GM13976 (cell line): ENCODE measurements at regions not wholly inside any gene's neighbourhood (a gene's known extent, or its start where the extent isn't known, plus 50 kb on each side); places are given as distances from the start of the nearest gene placed in this dataset.
"Not testable (repeated sequence)": the region's sequence is repeated elsewhere in the genome, so short reads cannot be mapped to it uniquely, and the experiment has no call there.

ENCODE experiments used
- DNase-seq: peaks from one replicate; pipeline ENCODE4 v3.0.0; 2012; ENCODE audit warnings: low spot score
- in situ Hi-C: fragments of 300-500 bp; cut with MboI; formaldehyde crosslinking; loops from one replicate; pipeline ENCODE4 v1.12.0; 2022; ENCODE audit warnings: low sequenced_read_pairs, mixed read lengths, inconsistent platforms; ENCODE audit not compliant: unreplicated experiment
- TF ChIP-seq, protein P1 (sequence below): IDR thresholded peaks from 2 replicates; pipeline ENCODE4 v1.5.1; 2012; ENCODE audit warnings: borderline replicate concordance, mild to moderate bottlenecking; ENCODE audit not compliant: insufficient read depth; ENCODE audit errors: extremely low read depth, missing control alignments, control extremely low read depth

GRCh38 chr7:26424319-26424718 is 132.7 kb downstream of the SNX10 start:
- in situ Hi-C loops, result not testable (repeated sequence)

GRCh38 chr7:26425655-26426054 is 134.0 kb downstream of the SNX10 start:
- in situ Hi-C loops, result no loop called here
- DNase-seq, result no peak
- TF ChIP-seq, protein P1, sequence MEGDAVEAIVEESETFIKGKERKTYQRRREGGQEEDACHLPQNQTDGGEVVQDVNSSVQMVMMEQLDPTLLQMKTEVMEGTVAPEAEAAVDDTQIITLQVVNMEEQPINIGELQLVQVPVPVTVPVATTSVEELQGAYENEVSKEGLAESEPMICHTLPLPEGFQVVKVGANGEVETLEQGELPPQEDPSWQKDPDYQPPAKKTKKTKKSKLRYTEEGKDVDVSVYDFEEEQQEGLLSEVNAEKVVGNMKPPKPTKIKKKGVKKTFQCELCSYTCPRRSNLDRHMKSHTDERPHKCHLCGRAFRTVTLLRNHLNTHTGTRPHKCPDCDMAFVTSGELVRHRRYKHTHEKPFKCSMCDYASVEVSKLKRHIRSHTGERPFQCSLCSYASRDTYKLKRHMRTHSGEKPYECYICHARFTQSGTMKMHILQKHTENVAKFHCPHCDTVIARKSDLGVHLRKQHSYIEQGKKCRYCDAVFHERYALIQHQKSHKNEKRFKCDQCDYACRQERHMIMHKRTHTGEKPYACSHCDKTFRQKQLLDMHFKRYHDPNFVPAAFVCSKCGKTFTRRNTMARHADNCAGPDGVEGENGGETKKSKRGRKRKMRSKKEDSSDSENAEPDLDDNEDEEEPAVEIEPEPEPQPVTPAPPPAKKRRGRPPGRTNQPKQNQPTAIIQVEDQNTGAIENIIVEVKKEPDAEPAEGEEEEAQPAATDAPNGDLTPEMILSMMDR, result no peak

More at GRCh38 chr7:26424319-26424718, 132.7 kb downstream of the SNX10 start:
- not testable (repeated sequence) for DNase-seq

DNA sequence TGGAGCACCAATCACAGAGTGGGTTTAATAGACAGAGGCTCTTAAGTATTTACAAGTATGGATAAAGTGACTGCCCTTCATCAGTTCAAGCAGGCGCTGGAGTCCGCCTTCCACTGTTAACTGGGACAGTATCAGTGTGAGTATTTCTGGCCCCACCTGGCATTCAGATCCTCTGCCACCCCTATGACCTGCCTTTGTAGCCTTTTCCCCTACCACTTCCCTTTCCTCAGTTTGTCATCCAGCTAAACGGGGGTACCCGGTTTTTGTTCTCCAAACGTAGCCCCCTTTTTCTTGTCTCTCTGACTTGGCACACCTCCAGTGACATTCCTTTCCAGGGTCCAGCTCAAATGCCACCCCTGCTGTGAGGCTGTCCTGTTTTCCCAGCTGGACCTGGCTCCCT is 134.4 kb downstream of the SNX10 start:
- in situ Hi-C loops, result no loop called here
- DNase-seq, result no peak

GRCh38 chr7:26428571-26428970 is 136.9 kb downstream of the SNX10 start:
- TF ChIP-seq, protein P1, result no peak
- in situ Hi-C loops, result no loop called here
- no peak for DNase-seq

More for the DNA sequence above, 134.4 kb downstream of the SNX10 start:
- TF ChIP-seq, protein P1, result no peak

DNA sequence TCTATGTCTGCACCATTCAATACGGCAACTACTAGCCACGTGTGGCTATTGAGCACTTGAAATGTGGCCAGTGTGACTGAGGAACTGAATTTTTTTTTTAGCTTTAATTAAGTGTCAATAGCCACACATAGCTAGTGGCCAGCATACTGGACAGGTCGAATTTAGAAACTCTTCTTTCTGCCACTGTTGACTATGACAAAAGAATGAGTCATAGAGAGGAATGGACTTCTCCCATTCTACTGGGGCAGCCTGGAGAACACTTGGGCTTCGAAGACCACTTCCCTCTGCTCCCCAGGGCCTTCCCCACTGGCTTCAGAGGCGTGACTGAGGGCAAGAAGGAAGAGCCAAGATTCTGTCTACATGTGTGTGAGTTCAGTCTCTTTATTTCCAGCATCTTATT is 137.5 kb downstream of the SNX10 start:
- DNase-seq, result no peak
- TF ChIP-seq, protein P1, result no peak
- in situ Hi-C loops, result no loop called here

DNA sequence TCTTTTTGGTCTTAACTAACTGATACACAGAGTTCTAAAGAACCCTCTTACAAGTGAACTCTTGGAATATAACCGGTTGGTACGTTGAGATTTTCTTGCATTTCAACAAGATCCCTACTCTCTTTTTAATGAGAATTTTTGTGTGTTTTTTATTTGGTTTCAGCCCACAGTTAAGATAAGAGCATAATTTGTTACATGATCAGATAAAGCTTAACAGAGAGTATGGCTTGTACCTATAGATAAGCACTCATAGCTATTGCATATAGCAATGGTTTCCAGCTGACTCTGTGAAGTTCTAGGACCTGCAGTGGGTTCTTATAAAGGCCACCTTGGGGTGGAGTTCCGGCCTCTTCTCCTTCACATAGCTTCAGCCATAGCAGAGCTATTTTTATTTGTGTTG is 143.3 kb downstream of the SNX10 start:
- no peak for DNase-seq
- TF ChIP-seq, protein P1, result no peak
- in situ Hi-C loops, result no loop called here

DNA sequence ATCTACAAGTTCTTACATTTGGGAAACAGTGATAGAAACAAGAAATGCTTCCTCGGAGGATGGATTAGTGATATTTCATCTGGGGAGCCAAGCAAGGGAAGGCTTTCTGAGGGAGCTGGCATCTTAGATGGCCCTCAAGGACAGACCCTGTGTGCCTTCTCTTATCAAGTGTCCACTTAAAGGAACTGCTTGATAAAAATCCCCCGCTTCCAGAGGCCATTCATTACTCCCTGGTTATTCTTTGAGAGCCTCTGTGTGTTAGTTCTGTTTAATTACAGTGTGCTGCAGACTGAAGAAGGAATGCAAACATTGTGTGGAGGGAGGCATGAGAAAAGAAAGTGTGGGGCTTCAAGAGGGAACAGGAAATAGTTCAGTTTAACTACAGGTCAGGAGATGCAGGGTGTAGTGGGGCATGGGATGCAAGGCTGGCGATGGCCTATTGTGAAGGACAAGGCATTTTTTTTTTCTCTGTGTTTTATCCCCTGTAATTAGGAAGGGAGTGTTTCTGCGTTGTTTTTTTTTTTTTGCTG is 145.4 kb downstream of the SNX10 start:
- in situ Hi-C loops, result no loop called here
- TF ChIP-seq, protein P1, result no peak
- no peak for DNase-seq

- no peak for DNase-seq
- in situ Hi-C loops, result no loop called here
- TF ChIP-seq, protein P1, result no peak
Measured at GRCh38 chr7:26438078-26438477, 146.4 kb downstream of the SNX10 start.
